ENCODE measurements at regions not wholly inside any gene's neighbourhood (a gene's known extent, or its start where the extent isn't known, plus 50 kb on each side); places are given as distances from the start of the nearest gene placed in this dataset.

- 0 out of 2 replicates have a peak, but pooled peaks cover 3% of the 10 kb centered on the region for H3K9me2 ChIP-seq (ENCODE audit: insufficient read depth)
- H2AFZ ChIP-seq: no peak overlapping the region
- Mint-ChIP-seq H3K9me3 (peaks cover 3% of the 10 kb centered on the region; the same call in 2 of the 3 replicates), H3K4me1 (no peaks in the 10 kb centered on the region), H3K4me3 (no peak overlapping the region), H3K36me3 (ENCODE audit: low read depth) (no peaks in the 10 kb centered on the region), H3K27me3 (ENCODE audit: insufficient read depth, low read depth, poor library complexity) (peaks cover 3% of the 10 kb centered on the region), H3K27ac (no peak overlapping the region)
- no peaks in the 10 kb centered on the region for H4K20me1 ChIP-seq (replicated peaks; ENCODE audit: insufficient read depth)
- no peaks in the 10 kb centered on the region for H3K27me3 ChIP-seq (ENCODE audit: insufficient read depth)
- H3K79me2 ChIP-seq (replicated peaks; ENCODE audit: insufficient read depth): no peaks in the 10 kb centered on the region
- no peak overlapping the region for H3K27ac ChIP-seq (ENCODE audit: low read depth)
- H3K4me3 ChIP-seq: no peak overlapping the region
- ATAC-seq (no peak), DNase-seq (ENCODE audit: low spot score) (no peak)
- no peaks in the 10 kb centered on the region for H3K36me3 ChIP-seq (ENCODE audit: insufficient read depth)
- no peak for TF ChIP-seq ZNF331 (CRISPR knock-in tag; IDR thresholded peaks at IDR 0.05; ENCODE audit: low read depth)
- TF ChIP-seq EZH2phosphoT487 (IDR thresholded peaks at IDR 0.05; ENCODE audit: unreplicated experiment): no peak
- TF ChIP-seq ZNF114 (CRISPR knock-in tag; IDR thresholded peaks at IDR 0.05): no peak
- TF ChIP-seq JUNB (IDR thresholded peaks at IDR 0.05; ENCODE audit: unreplicated experiment): no peak
- H3F3A ChIP-seq (replicated peaks; ENCODE audit: low read depth): no peaks in the 10 kb centered on the region
- H3K4me1 ChIP-seq (ENCODE audit: insufficient read depth): no peaks in the 10 kb centered on the region
- no peak overlapping the region for H3K4me2 ChIP-seq
These were observed 295.8 kb downstream of the LTN1 start for GRCh38 chr21:28696844-28697410.

- Mint-ChIP-seq H3K27me3 (ENCODE audit: insufficient read depth, low read depth, poor library complexity) (peaks cover 3% of the 10 kb centered on the region), H3K9me3 (no peaks in the 10 kb centered on the region; the same call in 2 of the 3 replicates), H3K27ac (no peak overlapping the region), H3K4me1 (peaks cover 4% of the 10 kb centered on the region; the same call in 2 of the 3 replicates), H3K36me3 (ENCODE audit: low read depth) (no peaks in the 10 kb centered on the region), H3K4me3 (no peak overlapping the region)
- Histone ChIP-seq H3F3A (replicated peaks; ENCODE audit: low read depth) (no peaks in the 10 kb centered on the region), H3K79me2 (replicated peaks; ENCODE audit: insufficient read depth) (no peaks in the 10 kb centered on the region), H3K36me3 (ENCODE audit: insufficient read depth) (no peaks in the 10 kb centered on the region), H4K20me1 (replicated peaks; ENCODE audit: insufficient read depth) (no peaks in the 10 kb centered on the region), H3K4me2 (no peak overlapping the region), H3K9me2 (ENCODE audit: insufficient read depth) (no peaks in the 10 kb centered on the region), H3K27ac (ENCODE audit: low read depth) (no peak overlapping the region), H3K27me3 (ENCODE audit: insufficient read depth) (no peaks in the 10 kb centered on the region), H2AFZ (no peak overlapping the region), H3K4me3 (no peak overlapping the region), H3K4me1 (ENCODE audit: insufficient read depth) (peaks cover 5% of the 10 kb centered on the region)
- DNase-seq (ENCODE audit: low spot score) (no peak), ATAC-seq (no peak)
- no peak for TF ChIP-seq CTCF (conservative IDR thresholded peaks at IDR 0.05; ENCODE audit: low read depth in 2 of 2)
- TF ChIP-seq POLR2AphosphoS5 (IDR thresholded peaks at IDR 0.05; ENCODE audit: low read depth): no peak
- no peak for TF ChIP-seq CREB1 (CRISPR knock-in tag; IDR thresholded peaks at IDR 0.05; ENCODE audit: low read depth)
- no peak for TF ChIP-seq ZNF114 (CRISPR knock-in tag; IDR thresholded peaks at IDR 0.05)
- TF ChIP-seq ZNF462 (CRISPR knock-in tag; IDR thresholded peaks at IDR 0.05): no peak
- no peak for TF ChIP-seq NANOG (IDR thresholded peaks at IDR 0.05; ENCODE audit: borderline replicate concordance)
- no peak for TF ChIP-seq STAT1 (IDR thresholded peaks at IDR 0.05; ENCODE audit: unreplicated experiment)
- TF ChIP-seq ZNF331 (CRISPR knock-in tag; IDR thresholded peaks at IDR 0.05; ENCODE audit: low read depth): no peak
- no peak for TF ChIP-seq EZH2phosphoT487 (IDR thresholded peaks at IDR 0.05; ENCODE audit: unreplicated experiment)
- TF ChIP-seq JUNB (IDR thresholded peaks at IDR 0.05; ENCODE audit: unreplicated experiment): no peak
These were observed 299.2 kb downstream of the LTN1 start for GRCh38 chr21:28693476-28693875.

Measured in GM23338 (cell line).